ENCODE measurements at regions not wholly inside any gene's neighbourhood (a gene's known extent, or its start where the extent isn't known, plus 50 kb on each side); places are given as distances from the start of the nearest gene placed in this dataset.

DNA sequence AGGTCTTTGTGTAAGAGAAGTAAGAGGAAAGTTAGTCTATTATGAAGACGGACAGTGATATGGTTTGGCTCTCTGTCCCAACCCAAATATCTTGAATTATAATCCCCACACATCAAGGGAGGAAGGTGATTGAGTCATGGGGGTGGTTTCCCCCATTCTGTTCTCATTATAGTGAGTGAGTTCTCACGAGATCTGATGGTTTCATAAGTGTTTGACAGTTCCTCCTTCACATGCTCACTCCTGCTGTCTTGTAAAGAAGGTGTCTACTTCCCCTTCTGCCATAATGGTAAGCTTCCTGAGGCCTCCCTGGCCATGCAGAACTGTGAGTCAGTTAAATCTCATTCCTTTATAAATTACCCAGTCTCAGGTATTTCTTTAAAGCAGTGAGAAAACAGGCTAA lies 67.6 kb downstream of the NEURL3 start:
- TF ChIP-seq, protein P1, sequence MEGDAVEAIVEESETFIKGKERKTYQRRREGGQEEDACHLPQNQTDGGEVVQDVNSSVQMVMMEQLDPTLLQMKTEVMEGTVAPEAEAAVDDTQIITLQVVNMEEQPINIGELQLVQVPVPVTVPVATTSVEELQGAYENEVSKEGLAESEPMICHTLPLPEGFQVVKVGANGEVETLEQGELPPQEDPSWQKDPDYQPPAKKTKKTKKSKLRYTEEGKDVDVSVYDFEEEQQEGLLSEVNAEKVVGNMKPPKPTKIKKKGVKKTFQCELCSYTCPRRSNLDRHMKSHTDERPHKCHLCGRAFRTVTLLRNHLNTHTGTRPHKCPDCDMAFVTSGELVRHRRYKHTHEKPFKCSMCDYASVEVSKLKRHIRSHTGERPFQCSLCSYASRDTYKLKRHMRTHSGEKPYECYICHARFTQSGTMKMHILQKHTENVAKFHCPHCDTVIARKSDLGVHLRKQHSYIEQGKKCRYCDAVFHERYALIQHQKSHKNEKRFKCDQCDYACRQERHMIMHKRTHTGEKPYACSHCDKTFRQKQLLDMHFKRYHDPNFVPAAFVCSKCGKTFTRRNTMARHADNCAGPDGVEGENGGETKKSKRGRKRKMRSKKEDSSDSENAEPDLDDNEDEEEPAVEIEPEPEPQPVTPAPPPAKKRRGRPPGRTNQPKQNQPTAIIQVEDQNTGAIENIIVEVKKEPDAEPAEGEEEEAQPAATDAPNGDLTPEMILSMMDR (tag by site-specific recombination; IDR thresholded peaks at IDR 0.05): no peak
- TF ChIP-seq, protein P2, sequence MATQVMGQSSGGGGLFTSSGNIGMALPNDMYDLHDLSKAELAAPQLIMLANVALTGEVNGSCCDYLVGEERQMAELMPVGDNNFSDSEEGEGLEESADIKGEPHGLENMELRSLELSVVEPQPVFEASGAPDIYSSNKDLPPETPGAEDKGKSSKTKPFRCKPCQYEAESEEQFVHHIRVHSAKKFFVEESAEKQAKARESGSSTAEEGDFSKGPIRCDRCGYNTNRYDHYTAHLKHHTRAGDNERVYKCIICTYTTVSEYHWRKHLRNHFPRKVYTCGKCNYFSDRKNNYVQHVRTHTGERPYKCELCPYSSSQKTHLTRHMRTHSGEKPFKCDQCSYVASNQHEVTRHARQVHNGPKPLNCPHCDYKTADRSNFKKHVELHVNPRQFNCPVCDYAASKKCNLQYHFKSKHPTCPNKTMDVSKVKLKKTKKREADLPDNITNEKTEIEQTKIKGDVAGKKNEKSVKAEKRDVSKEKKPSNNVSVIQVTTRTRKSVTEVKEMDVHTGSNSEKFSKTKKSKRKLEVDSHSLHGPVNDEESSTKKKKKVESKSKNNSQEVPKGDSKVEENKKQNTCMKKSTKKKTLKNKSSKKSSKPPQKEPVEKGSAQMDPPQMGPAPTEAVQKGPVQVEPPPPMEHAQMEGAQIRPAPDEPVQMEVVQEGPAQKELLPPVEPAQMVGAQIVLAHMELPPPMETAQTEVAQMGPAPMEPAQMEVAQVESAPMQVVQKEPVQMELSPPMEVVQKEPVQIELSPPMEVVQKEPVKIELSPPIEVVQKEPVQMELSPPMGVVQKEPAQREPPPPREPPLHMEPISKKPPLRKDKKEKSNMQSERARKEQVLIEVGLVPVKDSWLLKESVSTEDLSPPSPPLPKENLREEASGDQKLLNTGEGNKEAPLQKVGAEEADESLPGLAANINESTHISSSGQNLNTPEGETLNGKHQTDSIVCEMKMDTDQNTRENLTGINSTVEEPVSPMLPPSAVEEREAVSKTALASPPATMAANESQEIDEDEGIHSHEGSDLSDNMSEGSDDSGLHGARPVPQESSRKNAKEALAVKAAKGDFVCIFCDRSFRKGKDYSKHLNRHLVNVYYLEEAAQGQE (tag by site-specific recombination; IDR thresholded peaks at IDR 0.05): no peak
- no peak for TF ChIP-seq ZNF707 (tag by site-specific recombination; IDR thresholded peaks at IDR 0.05)
- TF ChIP-seq YY2 (tag by site-specific recombination; IDR thresholded peaks at IDR 0.05): no peak
- TF ChIP-seq ZNF174 (tag by site-specific recombination; IDR thresholded peaks at IDR 0.05): no peak
- TF ChIP-seq ZNF274 (IDR thresholded peaks at IDR 0.05; ENCODE audit: low read length): no peak
- no peak for TF ChIP-seq ZNF274 (tag by site-specific recombination; IDR thresholded peaks at IDR 0.05; ENCODE audit: borderline replicate concordance)
- TF ChIP-seq TCF7L2 (IDR thresholded peaks at IDR 0.05; ENCODE audit: borderline replicate concordance, low read depth, low read length): no peak

Measured in HEK293 (cell line).